ENCODE measurements at regions not wholly inside any gene's neighbourhood (a gene's known extent, or its start where the extent isn't known, plus 50 kb on each side); places are given as distances from the start of the nearest gene placed in this dataset.

DNA sequence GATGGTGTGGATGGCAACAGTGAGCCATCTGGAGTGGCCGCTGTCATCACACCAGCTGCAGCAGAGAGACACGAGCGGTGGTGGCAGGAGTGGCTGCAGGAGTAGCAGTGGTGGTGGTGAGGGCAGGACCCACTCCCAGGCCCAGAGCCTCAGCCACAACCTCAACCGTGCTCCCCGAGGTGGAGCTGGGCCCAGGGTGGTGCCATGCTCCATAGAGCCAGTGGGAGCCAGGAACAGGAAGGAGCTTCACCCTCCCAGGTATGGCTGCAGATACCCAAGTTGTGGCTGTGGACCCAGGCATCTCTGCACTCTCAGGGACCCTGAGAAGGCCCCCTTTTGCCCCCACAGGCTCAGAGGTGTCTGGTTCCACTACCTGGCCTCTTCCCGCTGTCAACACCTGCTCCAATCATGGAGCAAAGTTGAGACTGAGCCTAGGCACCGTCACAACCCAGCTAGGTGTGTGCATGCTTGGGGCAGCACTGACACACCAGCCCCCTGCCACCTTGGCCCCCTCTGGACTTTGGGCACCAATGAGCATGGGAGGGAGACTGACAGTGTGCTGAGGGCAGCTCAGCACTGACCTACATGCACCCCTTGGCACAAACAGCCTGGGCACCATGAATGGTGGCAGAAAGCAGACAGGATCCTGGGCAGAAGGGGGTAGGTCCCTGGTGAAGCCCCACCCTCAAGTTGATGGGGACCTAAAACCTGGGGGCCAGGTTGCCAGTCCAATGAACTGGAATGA, 188.9 kb downstream of the NDUFA10 start:
- Histone ChIP-seq H3K4me1 (ENCODE audit: control insufficient read depth in 3 of 3, insufficient read depth in 2 of 3, low read depth in 1 of 3, low read length in 2 of 3) (no peaks in the 10 kb centered on the region), H3K36me3 (ENCODE audit: control insufficient read depth in 3 of 3, insufficient read depth in 2 of 3, low read depth in 1 of 3, low read length in 3 of 3) (no peaks in the 10 kb centered on the region), H3K4me3 (ENCODE audit: low read depth in 1 of 3, low read length in 3 of 3) (no peak overlapping the region), H3K9me3 (ENCODE audit: control insufficient read depth in 2 of 2, insufficient read depth in 1 of 2, low read depth in 1 of 2, low read length in 1 of 2) (peaks cover 0 to 7% of the 10 kb centered on the region in 2 donors), H3K27ac (ENCODE audit: low read depth in 1 of 3, low read length in 2 of 3) (no peak overlapping the region), H3K27me3 (ENCODE audit: control insufficient read depth in 3 of 3, insufficient read depth in 3 of 3, low read length in 3 of 3) (no peaks in the 10 kb centered on the region)
- DNase-seq (no peak), FAIRE-seq (no peak)
- 90 to 93% (median 92%) methylated on average over 7 of the region's 7 CpGs for WGBS, 3 donors

GRCh38 chr2:239835056-239835455, 190.1 kb downstream of the NDUFA10 start:
- FAIRE-seq, result no peak
- no peak overlapping the region for H3K27ac ChIP-seq (ENCODE audit: low read depth in 1 of 3, low read length in 2 of 3)

DNA sequence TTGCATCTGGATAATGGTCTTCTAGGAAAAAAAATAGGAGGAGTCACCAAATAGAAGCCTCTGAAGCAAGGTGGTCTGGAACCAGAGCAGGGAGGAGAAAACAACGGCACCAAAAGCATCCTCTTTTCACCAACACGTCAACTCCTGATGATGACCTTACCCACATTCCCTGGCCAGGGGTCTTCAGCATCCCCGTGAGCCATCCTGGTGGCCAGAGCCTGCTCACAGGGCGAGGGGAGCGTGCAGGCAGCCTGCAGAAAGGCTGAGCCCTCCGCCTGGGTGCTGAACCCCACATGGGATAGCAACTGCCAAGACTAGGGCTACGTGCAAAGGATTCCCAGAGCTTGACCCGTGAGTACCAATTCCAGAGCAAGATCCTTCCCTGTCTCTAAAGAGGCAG, 191.0 kb downstream of the NDUFA10 start:
- 78 to 90% (median 81%) methylated on average over 8 of the region's 8 CpGs for WGBS, 3 donors
- no peak for DNase-seq
- no peak overlapping the region for H3K27ac ChIP-seq (ENCODE audit: low read depth in 1 of 3, low read length in 2 of 3)
- H3K36me3 ChIP-seq (ENCODE audit: control insufficient read depth in 3 of 3, insufficient read depth in 2 of 3, low read depth in 1 of 3, low read length in 3 of 3), result no peaks in the 10 kb centered on the region
- no peak overlapping the region for H3K4me3 ChIP-seq (ENCODE audit: low read depth in 1 of 3, low read length in 3 of 3)
- peaks cover 0 to 7% of the 10 kb centered on the region in 2 donors for H3K9me3 ChIP-seq (ENCODE audit: control insufficient read depth in 2 of 2, insufficient read depth in 1 of 2, low read depth in 1 of 2, low read length in 1 of 2)
- no peaks in the 10 kb centered on the region for H3K27me3 ChIP-seq (ENCODE audit: control insufficient read depth in 3 of 3, insufficient read depth in 3 of 3, low read length in 3 of 3)
- no peak for FAIRE-seq
- no peaks in the 10 kb centered on the region for H3K4me1 ChIP-seq (ENCODE audit: control insufficient read depth in 3 of 3, insufficient read depth in 2 of 3, low read depth in 1 of 3, low read length in 2 of 3)

More at GRCh38 chr2:239835056-239835455, 190.1 kb downstream of the NDUFA10 start:
- DNase-seq, result no peak
- Histone ChIP-seq H3K36me3 (ENCODE audit: control insufficient read depth in 3 of 3, insufficient read depth in 2 of 3, low read depth in 1 of 3, low read length in 3 of 3) (no peaks in the 10 kb centered on the region), H3K4me3 (ENCODE audit: low read depth in 1 of 3, low read length in 3 of 3) (no peak overlapping the region), H3K9me3 (ENCODE audit: control insufficient read depth in 2 of 2, insufficient read depth in 1 of 2, low read depth in 1 of 2, low read length in 1 of 2) (peaks cover 0 to 7% of the 10 kb centered on the region in 2 donors), H3K27me3 (ENCODE audit: control insufficient read depth in 3 of 3, insufficient read depth in 3 of 3, low read length in 3 of 3) (no peaks in the 10 kb centered on the region), H3K4me1 (ENCODE audit: control insufficient read depth in 3 of 3, insufficient read depth in 2 of 3, low read depth in 1 of 3, low read length in 2 of 3) (no peaks in the 10 kb centered on the region)
- WGBS, 3 donors, result 87 to 88% (median 87%) methylated on average over 5 of the region's 5 CpGs

DNA sequence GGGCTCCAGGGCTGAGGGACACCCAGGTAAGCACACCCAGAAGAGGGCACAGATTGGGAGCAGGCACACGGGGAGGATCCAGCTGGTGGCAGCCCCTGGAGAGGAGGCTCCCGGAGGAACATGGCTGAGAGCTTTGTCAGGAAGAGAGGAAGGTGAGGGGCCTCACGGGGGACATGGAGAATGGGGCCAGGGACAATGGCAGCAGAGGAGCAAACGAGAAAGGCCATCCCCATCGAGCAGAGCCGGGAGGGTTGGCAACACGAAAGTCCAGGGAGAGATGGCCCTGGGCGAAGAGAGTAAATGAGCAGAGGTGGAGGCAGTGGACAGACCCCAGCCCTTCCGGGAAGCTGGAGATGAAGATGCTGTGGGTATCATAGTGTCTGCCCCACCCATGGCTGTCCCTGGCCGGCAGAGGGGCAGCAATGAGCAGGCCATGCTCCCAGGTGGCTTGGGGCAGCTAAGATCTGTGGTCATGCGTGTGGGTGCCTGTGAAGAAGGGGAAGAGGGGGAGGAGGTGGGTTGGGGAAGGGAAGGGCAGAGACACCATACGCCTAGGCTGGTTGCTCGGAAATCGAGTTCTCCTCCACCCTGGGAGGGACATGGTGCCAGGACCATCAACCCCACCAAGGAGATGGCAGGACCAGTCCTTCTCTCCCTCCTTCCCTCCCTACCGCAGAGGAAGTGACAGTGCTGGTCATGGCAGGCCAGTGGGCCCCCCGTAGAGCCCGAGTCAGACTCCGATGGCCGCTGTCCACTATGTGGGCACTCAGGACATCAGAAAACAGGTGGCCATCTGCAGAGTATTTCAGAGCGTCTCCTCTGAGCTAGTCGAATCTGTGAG, 191.7 kb downstream of the NDUFA10 start:
- no peaks in the 10 kb centered on the region for H3K36me3 ChIP-seq (ENCODE audit: control insufficient read depth in 3 of 3, insufficient read depth in 2 of 3, low read depth in 1 of 3, low read length in 3 of 3)
- no peaks in the 10 kb centered on the region for H3K27me3 ChIP-seq (ENCODE audit: control insufficient read depth in 3 of 3, insufficient read depth in 3 of 3, low read length in 3 of 3)
- no peak for DNase-seq
- 84 to 90% (median 89%) methylated on average over 20 to 21 of the region's 21 CpGs for WGBS, 3 donors
- FAIRE-seq, result no peak
- no peak overlapping the region for H3K4me3 ChIP-seq (ENCODE audit: low read depth in 1 of 3, low read length in 3 of 3)
- H3K27ac ChIP-seq (ENCODE audit: low read depth in 1 of 3, low read length in 2 of 3), result no peak overlapping the region
- no peaks in the 10 kb centered on the region for H3K4me1 ChIP-seq (ENCODE audit: control insufficient read depth in 3 of 3, insufficient read depth in 2 of 3, low read depth in 1 of 3, low read length in 2 of 3)
- H3K9me3 ChIP-seq (ENCODE audit: control insufficient read depth in 2 of 2, insufficient read depth in 1 of 2, low read depth in 1 of 2, low read length in 1 of 2), result peaks cover 0 to 7% of the 10 kb centered on the region in 2 donors

DNA sequence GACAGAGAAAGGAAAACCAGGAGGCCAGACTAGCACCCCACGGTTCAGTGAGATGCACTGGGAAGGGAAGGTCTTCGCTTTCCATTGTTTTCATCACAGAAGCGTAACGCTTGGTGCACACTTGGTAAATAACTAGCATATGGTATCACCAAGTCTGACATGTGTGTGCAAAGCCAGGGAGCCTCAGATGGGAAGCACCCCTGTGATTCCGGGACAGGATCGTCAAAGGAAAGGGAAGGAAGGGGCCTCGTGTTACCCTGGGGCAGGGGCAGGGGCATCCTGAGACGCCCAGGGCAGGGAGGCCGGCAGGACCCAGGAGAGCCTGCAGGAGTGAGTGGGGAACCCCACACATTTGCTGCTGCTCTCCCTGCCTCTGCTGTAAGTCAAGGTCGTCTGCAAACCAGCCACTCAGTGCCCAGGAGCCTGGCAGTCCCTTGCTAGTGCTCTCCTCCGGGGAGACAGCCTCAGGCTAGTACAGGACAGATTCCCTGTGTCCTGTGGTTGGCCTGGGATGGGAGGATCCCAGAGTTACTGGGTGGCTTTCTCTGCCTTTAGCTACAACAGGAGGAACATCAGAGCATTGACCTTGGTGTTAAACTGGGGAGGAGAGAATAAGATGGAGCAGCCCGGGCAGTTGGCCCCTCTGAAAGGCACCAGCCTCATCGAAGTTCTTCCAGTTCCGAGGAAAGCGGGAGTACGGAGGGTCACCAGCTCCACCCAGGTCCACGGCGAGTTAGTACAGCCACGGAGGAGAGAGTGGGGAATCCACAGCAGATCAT, 192.5 kb downstream of the NDUFA10 start:
- Histone ChIP-seq H3K27ac (ENCODE audit: low read depth in 1 of 3, low read length in 2 of 3) (no peak overlapping the region), H3K36me3 (ENCODE audit: control insufficient read depth in 3 of 3, insufficient read depth in 2 of 3, low read depth in 1 of 3, low read length in 3 of 3) (no peaks in the 10 kb centered on the region), H3K27me3 (ENCODE audit: control insufficient read depth in 3 of 3, insufficient read depth in 3 of 3, low read length in 3 of 3) (no peaks in the 10 kb centered on the region), H3K4me1 (ENCODE audit: control insufficient read depth in 3 of 3, insufficient read depth in 2 of 3, low read depth in 1 of 3, low read length in 2 of 3) (no peaks in the 10 kb centered on the region), H3K4me3 (ENCODE audit: low read depth in 1 of 3, low read length in 3 of 3) (no peak overlapping the region), H3K9me3 (ENCODE audit: control insufficient read depth in 2 of 2, insufficient read depth in 1 of 2, low read depth in 1 of 2, low read length in 1 of 2) (peaks cover 0 to 7% of the 10 kb centered on the region in 2 donors)
- no peak for FAIRE-seq
- 73 to 85% (median 81%) methylated on average over 18 to 19 of the region's 19 CpGs for WGBS, 3 donors
- DNase-seq, result no peak

- Histone ChIP-seq H3K9me3 (ENCODE audit: control insufficient read depth in 2 of 2, insufficient read depth in 1 of 2, low read depth in 1 of 2, low read length in 1 of 2) (peaks cover 0 to 6% of the 10 kb centered on the region in 2 donors), H3K27ac (ENCODE audit: low read depth in 1 of 3, low read length in 2 of 3) (no peak overlapping the region), H3K36me3 (ENCODE audit: control insufficient read depth in 3 of 3, insufficient read depth in 2 of 3, low read depth in 1 of 3, low read length in 3 of 3) (no peaks in the 10 kb centered on the region), H3K4me1 (ENCODE audit: control insufficient read depth in 3 of 3, insufficient read depth in 2 of 3, low read depth in 1 of 3, low read length in 2 of 3) (no peaks in the 10 kb centered on the region), H3K27me3 (ENCODE audit: control insufficient read depth in 3 of 3, insufficient read depth in 3 of 3, low read length in 3 of 3) (no peaks in the 10 kb centered on the region), H3K4me3 (ENCODE audit: low read depth in 1 of 3, low read length in 3 of 3) (no peak overlapping the region)
- FAIRE-seq (no peak), DNase-seq (no peak)
- WGBS, 3 donors, result 12 to 65% (median 36%) methylated on average over 4 of the region's 4 CpGs
Measured at GRCh38 chr2:239831861-239832489, 193.2 kb downstream of the NDUFA10 start.

- no peaks in the 10 kb centered on the region for H3K9me3 ChIP-seq (ENCODE audit: control insufficient read depth in 2 of 2, insufficient read depth in 1 of 2, low read depth in 1 of 2, low read length in 1 of 2)
- H3K4me1 ChIP-seq (ENCODE audit: control insufficient read depth in 3 of 3, insufficient read depth in 2 of 3, low read depth in 1 of 3, low read length in 2 of 3), result no peaks in the 10 kb centered on the region
- FAIRE-seq (no peak), DNase-seq (no peak)
- no peak overlapping the region for H3K4me3 ChIP-seq (ENCODE audit: low read depth in 1 of 3, low read length in 3 of 3)
- no peaks in the 10 kb centered on the region for H3K36me3 ChIP-seq (ENCODE audit: control insufficient read depth in 3 of 3, insufficient read depth in 2 of 3, low read depth in 1 of 3, low read length in 3 of 3)
- 51 to 66% (median 66%) methylated on average over 16 of the region's 16 CpGs for WGBS, 3 donors
- H3K27ac ChIP-seq (ENCODE audit: low read depth in 1 of 3, low read length in 2 of 3), result no peak overlapping the region
- no peaks in the 10 kb centered on the region for H3K27me3 ChIP-seq (ENCODE audit: control insufficient read depth in 3 of 3, insufficient read depth in 3 of 3, low read length in 3 of 3)
Measured at GRCh38 chr2:239831001-239831731, 194.0 kb downstream of the NDUFA10 start.

Data from small intestine (tissue), 7 donors.